GM19239 (cell line): ENCODE measurements at regions not wholly inside any gene's neighbourhood (a gene's known extent, or its start where the extent isn't known, plus 50 kb on each side); places are given as distances from the start of the nearest gene placed in this dataset.
"Not testable (repeated sequence)": the region's sequence is repeated elsewhere in the genome, so short reads cannot be mapped to it uniquely, and the experiment has no call there.

Experiments used
- DNase-seq: peaks from one replicate; pipeline ENCODE4 v3.0.0; 2011; ENCODE audit warnings: low spot score; ENCODE audit not compliant: insufficient read length
- FAIRE-seq: peaks from 2 replicates; lab custom pipeline; 2011; peaks lifted over from hg19 to GRCh38; lab: Jason Lieb, UNC

DNA sequence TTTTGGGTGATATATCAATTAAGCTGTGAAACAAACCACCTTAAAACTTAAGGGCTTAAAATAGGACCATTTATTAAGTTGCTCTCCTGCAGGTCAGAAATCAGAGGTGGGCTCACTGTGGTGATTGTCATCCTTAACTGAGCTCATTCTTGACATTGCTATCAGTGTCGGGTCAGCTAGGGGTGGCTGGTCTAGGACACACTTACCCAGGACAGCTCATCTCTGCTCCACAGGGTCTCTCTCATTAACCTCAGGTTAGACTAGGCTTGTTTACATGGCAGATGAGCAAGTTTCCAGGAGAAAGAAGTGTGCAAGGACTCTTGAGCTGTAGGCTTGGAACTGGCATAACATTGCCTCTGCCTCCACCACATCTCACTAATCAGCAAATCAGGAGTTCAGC is 601.0 kb upstream of the RAG2 start:
- FAIRE-seq (no peak), DNase-seq (no peak)

DNA sequence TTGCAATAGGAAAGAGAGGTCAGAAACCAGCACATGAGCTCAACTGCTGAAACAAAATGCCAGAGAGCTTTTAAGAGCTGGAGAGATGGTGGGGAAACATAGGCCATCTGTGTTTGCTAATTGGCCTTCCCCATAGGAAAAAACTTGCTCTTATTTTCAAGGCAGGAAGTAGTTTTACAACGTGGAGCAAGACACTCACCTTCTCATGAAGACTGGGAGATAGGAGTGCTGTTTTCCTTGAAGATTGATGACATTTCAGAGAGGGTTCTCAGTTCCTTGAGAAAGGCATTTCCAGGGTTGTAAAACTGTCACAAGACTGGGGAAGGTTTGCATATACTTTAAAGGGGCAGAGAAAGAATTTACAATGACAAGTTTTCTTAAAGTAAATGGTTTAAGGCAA is 586.3 kb upstream of the RAG2 start:
- FAIRE-seq = no peak

DNA sequence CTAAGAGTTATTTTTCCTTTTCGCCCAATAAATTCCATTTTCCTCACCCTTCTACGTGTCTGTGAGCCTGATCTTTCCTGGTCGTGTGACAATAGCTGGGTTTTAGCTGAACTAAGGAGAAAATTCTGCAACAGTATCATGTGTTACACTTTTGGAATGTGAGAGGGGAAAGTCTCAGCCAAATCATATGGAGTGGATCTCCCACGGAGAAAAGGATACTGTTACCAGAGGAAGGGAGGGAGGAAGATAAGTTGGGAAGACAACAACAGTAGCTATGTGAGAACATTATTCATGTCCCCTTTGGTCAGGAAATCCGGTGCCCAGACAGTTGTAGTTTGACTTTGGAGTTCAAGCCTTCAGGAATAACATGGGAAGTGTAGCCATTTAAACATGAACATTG is 584.0 kb upstream of the RAG2 start:
- no peak for DNase-seq
- no peak for FAIRE-seq

More for the DNA sequence above, 586.3 kb upstream of the RAG2 start:
- DNase-seq = no peak

DNA sequence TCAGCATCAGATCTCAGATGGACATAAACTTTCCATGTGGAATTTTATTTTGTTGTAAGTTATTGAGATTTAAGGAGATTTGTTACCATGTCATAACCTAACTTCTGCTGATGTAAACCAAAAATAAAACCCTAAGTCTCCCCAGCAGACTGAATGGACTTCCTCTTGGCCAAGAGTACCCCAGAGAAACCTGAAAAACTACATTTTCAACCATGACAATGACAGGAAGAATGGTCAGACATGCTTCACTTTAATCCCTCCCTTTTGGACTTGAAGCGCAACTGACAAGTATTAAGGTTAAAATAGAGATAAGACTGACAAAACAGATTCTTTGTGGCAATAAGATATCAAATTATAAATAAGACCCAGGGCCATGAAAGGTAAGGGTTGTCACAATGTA is 579.7 kb upstream of the RAG2 start:
- DNase-seq (no peak), FAIRE-seq (no peak)

DNA sequence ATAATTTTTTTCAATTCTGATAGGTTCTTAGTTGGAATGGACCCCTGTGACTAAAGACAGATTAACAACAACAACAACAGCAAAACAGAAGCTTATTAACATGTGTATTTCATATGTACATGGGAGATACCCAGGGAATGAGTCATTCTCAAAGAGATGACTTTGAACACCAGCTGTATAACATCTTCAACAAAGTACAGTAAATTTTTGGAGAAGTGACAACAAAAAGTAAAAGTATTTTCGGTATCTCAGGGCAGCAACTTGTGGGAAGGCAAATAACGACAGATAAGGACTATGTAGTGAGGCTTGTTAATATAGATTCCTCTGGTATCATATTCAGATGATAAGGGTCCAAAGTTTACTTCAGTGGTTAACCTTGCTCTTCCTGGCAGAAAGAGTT is 573.4 kb upstream of the RAG2 start:
- DNase-seq = no peak
- no peak for FAIRE-seq

DNA sequence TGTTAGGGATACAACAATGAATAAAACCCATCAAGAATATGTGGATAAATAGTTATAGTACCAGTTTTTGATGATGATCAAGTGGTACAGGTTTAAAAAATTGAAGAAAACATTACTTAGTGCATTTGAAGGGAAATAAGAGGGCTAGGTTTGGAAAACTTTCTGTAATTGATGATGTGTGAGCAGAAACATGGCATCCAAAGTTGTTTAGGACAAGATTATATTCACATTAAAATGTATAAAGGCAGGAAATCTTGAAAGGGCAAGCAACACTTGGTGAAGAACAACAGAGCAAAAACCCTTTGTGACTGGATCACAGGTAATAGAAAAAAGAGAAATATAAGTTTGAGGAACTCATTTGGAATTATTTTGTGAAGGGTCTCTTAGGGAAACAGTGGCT is 572.3 kb upstream of the RAG2 start:
- FAIRE-seq = no peak
- no peak for DNase-seq

DNA sequence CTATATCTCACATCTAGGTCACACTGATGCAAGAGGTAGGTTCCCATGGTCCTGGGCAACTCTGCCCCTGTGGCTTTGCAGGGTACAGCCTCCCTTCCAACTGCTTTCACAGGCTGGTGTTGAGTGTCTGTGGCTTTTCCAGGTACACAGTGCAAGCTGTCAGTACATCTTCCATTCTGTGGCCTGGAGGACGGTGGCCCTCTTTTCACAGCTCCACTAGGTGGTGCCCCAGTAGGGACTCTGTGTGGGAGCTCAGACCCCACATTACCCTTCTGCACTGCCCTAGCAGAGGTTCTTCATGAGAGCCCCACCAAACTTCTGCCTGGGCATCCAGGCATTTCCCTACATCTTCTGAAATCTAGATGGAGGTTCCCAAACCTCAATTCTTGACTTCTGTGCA is 547.4 kb upstream of the RAG2 start:
- not testable (repeated sequence) for DNase-seq, FAIRE-seq

DNA sequence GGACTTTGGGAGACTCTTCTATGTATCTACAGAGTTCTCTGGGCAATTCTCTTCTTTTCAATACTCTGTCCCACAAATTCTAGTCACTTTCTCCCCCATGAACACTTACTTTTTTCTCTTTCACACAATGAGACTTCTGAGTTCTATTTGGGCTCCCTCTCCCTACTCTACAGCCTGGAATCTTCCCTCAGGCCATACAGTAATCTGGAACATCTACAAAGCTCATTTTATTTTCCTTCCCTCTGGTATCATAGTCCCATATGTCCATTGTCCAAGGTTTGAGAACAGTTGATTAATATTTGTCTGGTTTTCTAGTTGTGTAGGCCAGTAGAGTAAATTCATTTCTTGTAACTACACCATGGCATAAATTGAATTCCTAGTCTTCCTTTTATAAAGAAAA is 544.6 kb upstream of the RAG2 start:
- FAIRE-seq (no peak), DNase-seq (no peak)

DNA sequence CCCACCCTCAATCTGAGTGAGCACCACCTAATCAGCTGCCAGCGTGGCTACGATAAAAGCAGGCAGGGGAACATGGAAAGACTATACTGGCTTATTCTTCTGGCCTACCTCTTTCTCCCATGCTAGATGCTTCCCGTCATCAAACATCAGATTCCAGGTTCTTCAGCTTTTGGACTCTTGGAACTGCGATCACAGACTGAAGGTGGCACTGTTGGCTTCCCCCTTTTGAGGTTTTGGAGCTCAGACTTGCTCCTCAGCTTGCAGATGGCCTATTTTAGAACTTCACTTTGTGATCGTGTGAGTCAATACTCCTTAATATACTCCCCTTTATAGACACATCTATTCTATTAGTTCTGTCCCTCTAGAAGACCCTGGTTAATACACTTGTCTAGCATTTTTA is 543.7 kb upstream of the RAG2 start:
- no peak for FAIRE-seq

DNA sequence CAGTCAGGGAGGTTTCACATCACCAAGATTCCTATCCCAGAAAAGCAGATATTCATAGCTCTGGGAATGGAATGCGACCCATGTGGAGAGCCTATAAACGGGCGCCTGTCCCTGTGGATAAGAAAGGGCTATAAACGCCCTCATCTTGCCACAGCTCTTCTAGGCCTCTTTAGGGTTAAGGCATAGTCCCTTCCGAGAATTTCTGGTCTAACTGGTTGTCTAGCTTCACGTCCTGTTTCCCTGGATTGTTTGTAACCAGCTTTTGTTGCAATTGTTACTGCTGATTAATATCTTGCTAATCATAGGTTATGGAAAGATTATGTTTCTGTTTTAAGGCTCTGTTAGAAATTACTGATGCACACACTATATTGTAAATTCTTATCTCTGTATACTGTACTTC is 537.6 kb upstream of the RAG2 start:
- not testable (repeated sequence) for DNase-seq, FAIRE-seq

More for the DNA sequence above, 543.7 kb upstream of the RAG2 start:
- DNase-seq = no peak

DNA sequence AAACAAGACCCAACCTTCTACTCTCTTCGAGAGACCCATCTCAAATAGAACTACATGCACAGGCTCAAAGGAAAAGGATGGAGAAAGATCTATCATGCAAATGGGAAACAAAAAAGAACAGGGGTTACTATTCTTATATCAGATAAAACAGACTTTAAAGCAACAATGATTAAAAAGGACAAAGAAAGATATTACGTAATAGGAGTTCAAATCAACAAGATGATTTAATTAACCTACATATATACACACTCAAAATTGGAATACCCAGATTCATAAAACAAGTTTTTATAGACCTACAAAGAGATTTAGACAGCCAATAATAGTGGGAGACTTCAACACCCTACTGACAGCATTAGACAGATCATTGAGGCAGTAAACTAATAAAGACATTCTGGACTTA is 536.6 kb upstream of the RAG2 start:
- no peak for FAIRE-seq
- no peak for DNase-seq

DNA sequence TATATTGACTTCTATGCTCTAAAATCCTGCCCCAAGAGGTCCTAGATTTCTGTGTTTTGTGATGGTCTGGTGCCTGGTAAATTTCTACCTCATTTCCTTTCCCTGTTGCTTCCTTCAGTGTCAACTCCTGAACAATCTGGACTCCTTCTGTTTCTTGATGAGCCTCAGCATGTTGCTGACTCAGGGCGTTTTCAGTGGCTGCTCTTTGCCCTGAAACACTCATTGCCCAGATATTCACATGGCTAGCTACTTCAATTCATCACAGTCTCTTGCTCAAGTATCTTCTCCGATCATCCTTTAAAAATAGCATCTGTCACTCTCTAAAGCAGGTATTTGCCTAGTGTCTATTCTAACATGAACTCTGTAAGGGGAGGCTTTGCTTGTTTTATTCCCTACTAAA is 526.3 kb upstream of the RAG2 start:
- no peak for DNase-seq
- no peak for FAIRE-seq

DNA sequence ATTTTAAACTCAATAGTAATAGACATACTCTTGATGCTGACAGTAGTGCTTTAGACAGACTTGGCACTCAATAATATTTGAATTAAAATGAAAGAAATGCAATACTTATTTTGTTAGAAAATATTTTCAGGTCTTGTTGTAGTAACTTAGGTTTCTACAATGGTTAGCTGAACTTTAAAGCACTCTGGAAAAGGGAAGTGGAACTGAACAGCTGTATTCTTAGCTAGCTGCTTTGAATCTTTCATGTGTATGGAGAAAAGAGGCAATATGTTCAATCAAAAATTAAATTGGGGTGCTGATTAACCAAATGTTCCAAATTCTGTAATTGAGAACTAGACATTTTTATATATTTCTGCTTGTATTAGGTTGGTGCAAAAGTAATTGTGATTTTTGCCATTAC is 517.9 kb upstream of the RAG2 start:
- FAIRE-seq = no peak
- DNase-seq = no peak

DNA sequence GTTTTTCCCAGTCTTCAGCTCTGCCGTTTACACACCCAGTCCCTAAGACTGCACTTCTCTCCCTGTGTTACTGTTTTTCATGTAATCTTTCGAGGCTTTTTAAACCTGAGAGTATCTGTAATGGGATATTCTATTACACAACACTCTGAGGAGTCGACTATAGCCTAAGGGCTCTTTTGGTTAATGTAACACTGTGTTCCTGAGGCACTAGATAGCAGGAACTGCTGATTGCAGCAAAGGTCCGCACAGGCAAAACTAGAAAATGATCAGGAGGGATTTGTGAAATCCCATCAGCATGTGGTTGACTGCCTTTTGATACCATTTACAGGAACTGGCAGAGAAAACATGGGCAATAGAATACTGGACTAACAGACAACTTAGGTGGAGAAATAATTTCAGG is 512.3 kb upstream of the RAG2 start:
- FAIRE-seq (no peak), DNase-seq (no peak)

DNA sequence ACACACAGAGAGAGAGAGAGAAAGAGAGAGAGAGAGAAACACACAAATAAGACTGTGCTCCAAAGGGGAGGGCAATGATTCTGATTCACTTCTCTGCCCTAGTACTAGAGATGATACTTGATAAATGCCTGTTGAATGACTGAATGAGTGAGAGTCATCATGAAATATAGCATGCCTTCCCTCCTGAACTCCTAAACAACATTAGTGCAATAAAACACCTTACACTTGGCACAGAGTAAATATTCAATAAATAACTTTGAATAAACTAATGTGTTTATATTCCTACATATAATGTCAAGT is 511.2 kb upstream of the RAG2 start:
- DNase-seq (no peak), FAIRE-seq (no peak)

DNA sequence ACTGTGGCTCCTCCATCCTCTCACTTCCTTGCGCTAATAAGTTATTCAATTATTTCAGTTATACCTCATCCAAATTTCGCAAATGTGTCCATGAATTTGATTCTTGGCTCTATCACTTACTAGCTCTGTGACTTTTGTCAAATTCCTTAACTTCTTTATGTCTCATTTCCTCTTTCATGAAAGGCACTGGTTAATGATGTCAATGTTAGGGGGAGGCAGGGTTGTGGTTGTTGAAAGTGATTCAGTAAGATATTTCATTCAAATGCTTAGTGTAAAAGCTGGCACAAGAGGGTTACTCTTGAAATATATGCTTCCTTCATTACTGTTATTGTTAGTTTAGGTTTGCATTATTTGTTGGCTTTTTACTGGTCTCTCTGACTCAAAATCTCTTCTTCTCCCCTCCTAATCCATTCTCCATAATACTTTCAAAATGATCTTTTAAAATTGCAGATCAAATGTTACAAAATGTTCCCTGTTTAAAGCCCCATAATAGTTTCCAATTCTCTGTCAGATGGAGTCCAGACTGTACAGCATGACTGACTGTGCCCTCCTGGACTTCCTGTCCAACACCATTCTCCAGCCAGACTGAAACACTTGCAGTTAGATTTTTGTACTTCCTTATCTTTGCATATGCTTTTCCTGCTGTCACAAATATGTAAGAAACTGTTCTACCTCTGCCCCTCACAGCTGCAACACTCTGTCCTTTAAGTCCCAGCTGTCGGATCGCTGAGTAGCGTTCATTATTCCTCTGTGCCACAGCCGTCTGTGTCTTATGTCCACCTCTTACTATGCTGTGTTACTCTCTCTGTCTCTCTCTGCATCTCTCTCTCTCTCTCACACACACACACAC is 510.6 kb upstream of the RAG2 start:
- DNase-seq (no peak), FAIRE-seq (no peak)

DNA sequence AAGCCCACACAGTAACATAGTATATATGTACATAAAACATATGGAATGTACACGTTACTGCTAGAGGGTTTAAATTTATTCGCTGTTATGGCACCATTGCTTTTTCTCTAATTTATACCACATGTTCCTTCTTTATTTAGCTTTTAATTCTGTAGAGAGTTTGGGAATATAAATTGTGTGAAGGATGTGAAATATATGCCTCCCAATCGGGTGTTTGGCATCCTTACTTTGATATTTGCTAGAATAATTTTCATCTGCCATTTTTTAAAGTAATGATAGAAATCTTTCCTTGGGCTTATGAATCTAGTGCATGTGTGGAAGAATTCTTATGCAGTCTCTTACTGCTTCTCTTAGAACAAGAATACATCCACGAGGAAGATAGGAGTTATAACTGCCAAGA is 509.8 kb upstream of the RAG2 start:
- DNase-seq (no peak), FAIRE-seq (no peak)

DNA sequence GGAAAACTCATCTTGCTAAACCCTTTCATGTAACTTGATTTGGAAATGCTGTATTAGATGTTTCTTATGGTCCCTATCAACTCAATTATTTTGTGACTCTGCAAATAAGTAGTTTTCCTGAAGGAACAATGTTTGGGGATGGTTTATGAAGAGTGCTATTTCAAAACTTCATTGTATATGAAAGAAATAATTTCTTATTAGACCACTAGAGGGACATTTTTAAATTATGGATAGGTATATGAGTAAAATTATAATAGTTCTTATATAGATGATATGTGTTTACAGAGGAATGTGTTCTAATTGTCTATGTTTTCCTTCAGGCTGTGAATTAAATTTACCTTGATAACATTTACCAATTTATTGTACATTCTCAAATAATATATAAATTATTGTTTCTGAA is 509.4 kb upstream of the RAG2 start:
- FAIRE-seq = no peak
- no peak for DNase-seq

DNA sequence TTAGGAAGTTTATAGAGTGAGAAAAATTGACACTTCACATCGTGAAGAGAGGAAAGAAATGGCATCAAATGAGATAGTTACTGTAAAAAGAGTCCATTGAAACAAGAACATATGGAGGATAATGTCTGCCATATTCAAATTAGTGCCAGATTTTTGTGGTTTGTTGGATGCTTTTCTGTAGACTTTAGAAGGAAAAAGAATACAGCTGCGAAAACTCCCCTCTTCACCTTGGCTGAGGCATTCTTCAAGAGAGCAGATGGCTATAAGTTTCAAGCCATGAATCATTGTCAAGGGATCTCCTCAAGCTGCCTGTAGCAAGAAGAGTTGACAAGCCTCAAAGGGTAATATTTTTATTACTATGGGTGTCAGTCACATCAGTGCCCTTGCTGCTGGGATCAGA is 507.4 kb upstream of the RAG2 start:
- no peak for DNase-seq
- no peak for FAIRE-seq

DNA sequence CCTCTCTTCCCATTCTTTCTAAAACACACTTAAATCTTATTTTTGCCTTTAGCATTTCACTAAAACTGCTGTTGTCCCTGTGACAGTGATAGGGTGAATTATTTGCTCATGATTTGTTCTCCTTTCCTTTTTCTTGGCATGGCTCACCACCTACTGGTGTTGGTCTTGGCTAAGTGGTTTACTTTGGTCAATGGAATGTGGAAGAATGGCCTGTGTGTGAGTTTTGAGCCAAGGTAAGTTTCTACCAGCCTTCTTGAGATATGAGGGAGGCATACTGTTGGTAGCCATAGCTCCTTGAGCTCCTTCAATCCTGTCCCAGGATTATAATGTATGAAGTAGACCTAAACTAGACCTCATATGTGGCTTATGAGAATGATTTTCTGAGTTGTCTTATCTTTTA is 506.3 kb upstream of the RAG2 start:
- no peak for FAIRE-seq
- no peak for DNase-seq

DNA sequence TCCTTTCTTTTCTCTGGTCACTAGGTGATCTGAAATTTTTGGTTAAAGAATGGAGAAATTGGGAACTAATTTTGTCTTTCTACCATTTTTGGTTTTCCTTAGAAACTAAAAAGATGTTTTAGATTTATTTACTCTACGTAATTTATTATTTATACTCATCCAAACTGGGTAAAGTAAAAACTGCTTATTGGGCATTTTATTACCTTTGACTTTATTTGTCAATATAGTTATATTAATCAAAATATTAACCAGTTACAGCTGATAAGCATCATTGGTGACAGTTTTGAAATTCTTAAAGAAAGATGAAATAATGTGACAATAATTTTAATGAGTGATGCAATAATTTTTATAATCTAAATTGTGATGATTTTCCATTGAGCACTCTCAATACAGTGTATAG is 502.0 kb upstream of the RAG2 start:
- DNase-seq (no peak), FAIRE-seq (no peak)

DNA sequence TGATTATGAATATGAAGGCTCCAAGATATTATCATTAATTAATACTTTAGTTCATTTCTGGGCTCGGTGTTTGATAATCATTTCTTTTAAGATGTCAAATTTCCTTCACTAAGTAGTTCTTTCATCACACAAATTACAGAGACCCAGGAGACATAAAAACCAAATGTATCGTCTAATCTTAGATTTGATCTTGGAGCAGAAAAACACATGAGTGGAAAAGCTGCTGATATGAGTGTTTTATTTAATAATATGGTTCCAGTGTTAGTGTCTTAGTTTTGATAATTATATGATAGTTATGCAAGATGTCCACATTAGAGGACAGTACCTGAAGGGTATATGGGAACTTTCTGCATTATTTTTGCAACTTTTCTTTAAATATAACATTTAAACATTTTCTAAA is 494.5 kb upstream of the RAG2 start:
- no peak for DNase-seq
- no peak for FAIRE-seq

DNA sequence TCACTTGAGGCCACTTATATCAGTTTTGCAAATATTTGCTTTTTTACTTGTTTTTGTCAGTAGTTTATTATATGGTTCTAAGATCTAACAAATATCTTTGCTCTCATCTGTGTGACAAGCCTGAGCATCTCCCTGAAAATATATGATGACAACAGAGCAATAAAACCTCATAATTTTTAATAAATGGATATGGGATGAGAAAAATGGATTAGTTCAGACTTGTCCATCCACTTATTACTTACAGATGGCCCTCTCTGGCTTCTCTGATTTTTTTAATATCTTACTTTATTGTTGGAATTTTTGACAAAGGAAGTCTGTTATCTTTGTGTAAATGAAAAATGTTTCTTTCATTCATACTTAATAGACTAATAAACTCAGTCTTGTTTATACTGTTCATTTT is 491.4 kb upstream of the RAG2 start:
- no peak for DNase-seq
- no peak for FAIRE-seq
